IMR-90 (cell line): ENCODE measurements at regions not wholly inside any gene's neighbourhood (a gene's known extent, or its start where the extent isn't known, plus 50 kb on each side); places are given as distances from the start of the nearest gene placed in this dataset.

Experiments
- ATAC-seq: fragments of 200-7000 bp; cut with Tn5 transposase; 2 replicates; pipeline ENCODE4 v1.9.1; 2020; ENCODE audit warnings: low read depth, mild to moderate bottlenecking, moderate library complexity
- BruUV-seq: library from RNA; stranded (reverse); fragments of 400-500 nt; replicated peaks from 2 replicates; lab custom pipeline; 2021; lab: Mats Ljungman, UMichigan
- CTCF ChIA-PET: fragments of 300-600 bp; formaldehyde crosslinking; extraction: SDS; loops from one replicate; lab custom pipeline; 2021; ENCODE audit warnings: antibody characterized with exemption; lab: Yijun Ruan, JAX
- POLR2A ChIA-PET: fragments of 300-600 bp; sonication (Branson Sonifier 250); formaldehyde crosslinking; loops from one replicate; lab custom pipeline; 2022; ENCODE audit warnings: antibody characterized with exemption; ENCODE audit not compliant: unreplicated experiment; lab: Charles Lee
- DNase-seq: peaks from one replicate; pipeline ENCODE4 v3.0.0; 2013
- H2AFZ ChIP-seq: replicated peaks from 2 replicates; pipeline ENCODE3; 2013; ENCODE audit warnings: low read length, mild to moderate bottlenecking; ENCODE audit not compliant: poor library complexity
- H2AK5ac ChIP-seq: 2 replicates; pipeline ENCODE4 v1.6.1; 2013; ENCODE audit warnings: low read depth, low read length, inconsistent platforms
- H2AK9ac ChIP-seq: replicated peaks from 2 replicates; pipeline ENCODE3; 2013; ENCODE audit warnings: mild to moderate bottlenecking, low read depth, low read length, moderate library complexity; ENCODE audit not compliant: poor library complexity
- H2BK120ac ChIP-seq: 2 replicates; pipeline ENCODE4 v1.6.1; 2013; ENCODE audit warnings: low read depth, low read length, inconsistent platforms
- H2BK15ac ChIP-seq: 3 replicates; pipeline ENCODE4 v1.6.1; 2013; ENCODE audit warnings: low read depth, low read length, inconsistent platforms
- H2BK20ac ChIP-seq: 2 replicates; pipeline ENCODE4 v1.6.1; 2013; ENCODE audit warnings: low read depth, mild to moderate bottlenecking, inconsistent platforms, low read length, moderate library complexity
- H2BK5ac ChIP-seq: 2 replicates; pipeline ENCODE4 v1.6.1; 2013; ENCODE audit warnings: mild to moderate bottlenecking, low read depth, low read length, inconsistent platforms; ENCODE audit not compliant: poor library complexity, severe bottlenecking
- H3K14ac ChIP-seq: replicated peaks from 2 replicates; pipeline ENCODE4 v1.6.1; 2013; ENCODE audit warnings: low read depth, low read length, inconsistent platforms
- H3K18ac ChIP-seq: 2 replicates; pipeline ENCODE4 v1.6.1; 2013; ENCODE audit warnings: low read depth, low read length, control low read depth
- H3K23ac ChIP-seq: 2 replicates; pipeline ENCODE4 v1.6.1; 2013; ENCODE audit warnings: low read depth, low read length, inconsistent platforms
- H3K27ac ChIP-seq: 2 replicates; pipeline ENCODE4 v1.5.1; 2013; ENCODE audit warnings: mild to moderate bottlenecking, control low read depth, low read length; ENCODE audit not compliant: insufficient read depth
- H3K27me3 ChIP-seq: 2 replicates; pipeline ENCODE4 v1.6.1; 2013; ENCODE audit warnings: low read length; ENCODE audit not compliant: control insufficient read depth, insufficient read depth
- H3K36me3 ChIP-seq: 2 replicates; pipeline ENCODE4 v1.6.1; 2013; ENCODE audit warnings: low read length, mixed read lengths; ENCODE audit not compliant: control insufficient read depth, insufficient read depth
- H3K4ac ChIP-seq: 2 replicates; pipeline ENCODE4 v1.6.1; 2013; ENCODE audit warnings: low read depth, low read length, inconsistent platforms
- H3K4me1 ChIP-seq: 2 replicates; pipeline ENCODE4 v1.6.1; 2013; ENCODE audit warnings: low read length, mixed read lengths; ENCODE audit not compliant: control insufficient read depth, insufficient read depth
- H3K4me2 ChIP-seq: 2 replicates; pipeline ENCODE4 v1.6.1; 2013; ENCODE audit warnings: low read depth, mild to moderate bottlenecking, control low read depth, low read length, moderate library complexity
- H3K4me3 ChIP-seq: 2 replicates; pipeline ENCODE4 v1.5.1; 2013; ENCODE audit warnings: low read depth, mild to moderate bottlenecking, control low read depth, low read length, moderate library complexity; ENCODE audit not compliant: insufficient read depth
- H3K56ac ChIP-seq: 2 replicates; pipeline ENCODE4 v1.6.1; 2013; ENCODE audit warnings: low read length, inconsistent platforms; ENCODE audit not compliant: insufficient read depth; ENCODE audit errors: extremely low read depth
- H3K79me1 ChIP-seq, 2 experiments: 2 replicates each; pipeline ENCODE4 v1.6.1; 2013; ENCODE audit warnings: low read length in 2 of 2, inconsistent platforms in 1 of 2, low read depth in 1 of 2
- H3K9ac ChIP-seq: 2 replicates; pipeline ENCODE4 v1.6.1; 2013; ENCODE audit warnings: low read depth, low read length, control low read depth
- H3K9me1 ChIP-seq: 2 replicates; pipeline ENCODE4 v1.6.1; 2013; ENCODE audit warnings: low read length, inconsistent platforms; ENCODE audit not compliant: insufficient read depth
- H3K9me3 ChIP-seq: 2 replicates; pipeline ENCODE4 v1.6.1; 2013; ENCODE audit warnings: low read length; ENCODE audit not compliant: control insufficient read depth, insufficient read depth
- H4K20me1 ChIP-seq: 2 replicates; pipeline ENCODE4 v1.6.1; 2013; ENCODE audit warnings: low read length, inconsistent platforms; ENCODE audit not compliant: insufficient read depth
- H4K5ac ChIP-seq: 2 replicates; pipeline ENCODE4 v1.6.1; 2013; ENCODE audit warnings: mild to moderate bottlenecking, low read depth, low read length, control low read depth
- H4K8ac ChIP-seq, 2 experiments: 2 replicates each; pipeline ENCODE4 v1.6.1; 2013; ENCODE audit warnings: low read depth in 2 of 2, low read length in 2 of 2, control low read depth in 1 of 2, inconsistent platforms in 1 of 2
- H4K91ac ChIP-seq: 2 replicates; pipeline ENCODE4 v1.6.1; 2013; ENCODE audit warnings: low read depth, low read length, inconsistent platforms; ENCODE audit not compliant: insufficient read depth
- BHLHE40 ChIP-seq: fragments of 150-350 bp; IDR thresholded peaks from 2 replicates; pipeline ENCODE4 v1.6.1; 2016; ENCODE audit warnings: mild to moderate bottlenecking, low read depth, low read length
- MXI1 ChIP-seq: IDR thresholded peaks from 2 replicates; pipeline ENCODE4 v1.6.1; 2012; ENCODE audit warnings: low read depth, mild to moderate bottlenecking, low read length, moderate library complexity, borderline replicate concordance
- RCOR1 ChIP-seq: IDR thresholded peaks from 2 replicates; pipeline ENCODE4 v1.6.1; 2012; ENCODE audit warnings: mild to moderate bottlenecking, low read length, improper control_type of control experiment; ENCODE audit not compliant: insufficient replicate concordance
- WGBS, 2 experiments: methylation state at CpG; one replicate each; pipeline versions ENCODE4 v1.1.5 to v1.1.7; 2013; ENCODE audit warnings: missing lambda C conversion rate in 2 of 2; ENCODE audit not compliant: insufficient read length in 1 of 2; ENCODE audit errors: extremely low coverage in 2 of 2; 5-methylcytosine and 5-hydroxymethylcytosine counted together
- dilution Hi-C: fragments of 300-500 bp; cut with HindIII; formaldehyde crosslinking; loops from one replicate; pipeline ENCODE4 v1.14.3; 2018; ENCODE audit warnings: low sequenced_read_pairs; ENCODE audit not compliant: unreplicated experiment
- in situ Hi-C: fragments of 300-500 bp; cut with MboI; formaldehyde crosslinking; loops from 3 replicates; pipeline ENCODE4 v1.14.3; 2019; ENCODE audit warnings: low sequenced_read_pairs, inconsistent platforms, mixed read lengths
- intact Hi-C: fragments of 100-400 bp; cut with micrococcal nuclease; formaldehyde crosslinking; loops from 2 replicates; pipeline ENCODE4 v1.10.0; 2022

GRCh38 chr13:112220296-112220875 lies 153.4 kb downstream of the SOX1 start:
- Histone ChIP-seq H2AK5ac (no peak overlapping the region), H3K27me3 (no peaks in the 10 kb centered on the region), H3K9ac (no peak overlapping the region), H4K8ac (no peak overlapping the region), H3K9me3 (peaks cover 29% of the 10 kb centered on the region), H2BK20ac (no peak overlapping the region), H3K4ac (no peak overlapping the region), H3K9me1 (no peaks in the 10 kb centered on the region), H4K20me1 (no peaks in the 10 kb centered on the region), H2BK15ac (no peak overlapping the region), H2AK9ac (no peak overlapping the region), H3K4me3 (no peak overlapping the region), H3K4me1 (no peaks in the 10 kb centered on the region), H3K4me2 (no peak overlapping the region), H3K79me1 (no peaks in the 10 kb centered on the region), H2BK5ac (no peak overlapping the region), H3K23ac (no peak overlapping the region), H4K5ac (no peak overlapping the region), H2AFZ (no peak overlapping the region), H3K18ac (no peak overlapping the region), H3K14ac (no peak overlapping the region), H4K91ac (no peak overlapping the region), H2BK120ac (no peak overlapping the region), H3K27ac (no peak overlapping the region), H3K56ac (no peak overlapping the region), H3K36me3 (no peaks in the 10 kb centered on the region)
- 64% methylated on average over 12 of the region's 15 CpGs; no CpG with 5 or more reads in 1 of the 2 experiments for WGBS, 2 experiments
- CTCF ChIA-PET, result no interaction called here
- intact Hi-C loops (no loop called here), dilution Hi-C loops (no loop called here), in situ Hi-C loops (no loop called here)
- TF ChIP-seq MXI1 (no peak), RCOR1 (no peak), BHLHE40 (no peak)
- BruUV-seq, result no TSS peak
- POLR2A ChIA-PET, result no interaction called here
- DNase-seq (no peak), ATAC-seq (no peak)
